ENCODE measurements at regions not wholly inside any gene's neighbourhood (a gene's known extent, or its start where the extent isn't known, plus 50 kb on each side); places are given as distances from the start of the nearest gene placed in this dataset.

DNA sequence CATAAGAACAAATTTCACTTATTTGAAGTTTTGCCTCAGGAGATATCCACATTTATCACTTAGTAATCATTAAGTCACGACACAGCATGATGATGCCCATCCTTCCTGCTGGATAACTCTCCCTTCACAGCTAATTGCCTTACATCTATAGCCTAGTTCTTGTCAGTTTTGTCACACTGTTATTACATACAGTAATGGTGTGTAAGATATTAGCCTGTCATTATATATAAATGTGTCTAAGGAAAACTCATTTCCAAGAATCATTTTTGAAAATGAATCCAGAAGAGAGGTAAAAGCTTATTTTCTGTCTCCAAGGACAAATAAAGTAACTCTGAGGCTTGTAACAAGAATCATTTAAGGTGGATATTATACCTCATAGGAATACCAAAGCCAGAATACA is 193.2 kb upstream of the ARID2 start:
- no peaks in the 10 kb centered on the region for H3K36me3 ChIP-seq (replicated peaks; ENCODE audit: control insufficient read depth, insufficient read depth, low read length)
- H3K27me3 ChIP-seq (ENCODE audit: control insufficient read depth, insufficient read depth, low read length): no peaks in the 10 kb centered on the region
- no peak for DNase-seq
- no peak overlapping the region for H3K4me3 ChIP-seq (ENCODE audit: insufficient read depth, low read depth, low read length)

DNA sequence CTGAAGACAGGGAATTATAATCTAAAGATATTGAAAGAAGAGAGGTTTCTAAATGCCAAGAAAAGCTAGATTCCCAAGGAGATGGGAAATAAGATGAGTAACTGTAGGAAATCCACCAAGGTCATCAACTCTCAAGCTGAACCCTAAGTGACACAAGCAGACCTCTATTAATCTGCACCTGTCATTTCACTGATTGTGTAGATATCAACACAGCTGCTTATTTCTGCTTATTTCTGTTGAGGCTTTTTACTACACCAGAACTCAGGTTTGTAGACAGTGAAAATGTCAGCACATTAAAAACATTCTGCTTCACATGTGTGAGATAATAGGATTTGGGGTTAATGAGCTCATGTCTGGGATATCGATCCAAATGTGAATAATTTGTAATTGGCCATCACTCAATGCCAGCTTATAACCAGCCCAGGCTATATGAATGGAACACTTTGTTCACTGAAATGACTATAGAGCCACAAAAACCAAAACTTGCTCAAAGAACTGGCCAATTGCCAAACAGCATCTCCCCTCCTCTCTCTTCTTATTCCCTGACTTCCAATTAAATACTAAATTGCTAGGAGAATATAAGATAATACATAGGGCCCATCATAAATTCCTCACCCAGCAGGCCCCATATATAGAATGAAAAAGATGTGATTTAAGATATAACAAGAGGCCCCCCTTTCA is 188.7 kb upstream of the ARID2 start:
- Histone ChIP-seq H3K4me3 (ENCODE audit: insufficient read depth, low read depth, low read length) (no peak overlapping the region), H3K36me3 (replicated peaks; ENCODE audit: control insufficient read depth, insufficient read depth, low read length) (no peaks in the 10 kb centered on the region), H3K27me3 (ENCODE audit: control insufficient read depth, insufficient read depth, low read length) (no peaks in the 10 kb centered on the region)
- no peak for DNase-seq

DNA sequence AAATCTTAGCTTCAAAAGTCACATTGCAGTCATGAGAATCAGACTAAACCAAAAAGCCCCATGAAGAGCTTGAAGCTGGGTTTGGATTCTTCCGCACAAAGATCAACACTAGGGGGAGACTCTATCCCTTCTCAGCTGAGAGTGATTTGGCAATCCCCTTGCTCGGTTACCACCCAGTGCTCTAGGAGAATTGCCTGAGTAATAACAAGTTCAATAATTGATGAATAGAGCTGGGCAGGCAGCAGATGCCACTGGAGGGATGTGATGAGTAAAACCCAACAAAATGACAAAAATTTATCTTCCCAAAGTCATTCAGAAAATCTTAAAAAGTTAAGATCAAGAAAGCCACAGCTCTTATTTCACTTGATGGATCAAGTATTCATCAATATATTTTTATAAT is 185.6 kb upstream of the ARID2 start:
- no peaks in the 10 kb centered on the region for H3K36me3 ChIP-seq (replicated peaks; ENCODE audit: control insufficient read depth, insufficient read depth, low read length)
- H3K4me3 ChIP-seq (ENCODE audit: insufficient read depth, low read depth, low read length): no peak overlapping the region
- peak; percentile 65 for DNase-seq
- no peaks in the 10 kb centered on the region for H3K27me3 ChIP-seq (ENCODE audit: control insufficient read depth, insufficient read depth, low read length)

DNA sequence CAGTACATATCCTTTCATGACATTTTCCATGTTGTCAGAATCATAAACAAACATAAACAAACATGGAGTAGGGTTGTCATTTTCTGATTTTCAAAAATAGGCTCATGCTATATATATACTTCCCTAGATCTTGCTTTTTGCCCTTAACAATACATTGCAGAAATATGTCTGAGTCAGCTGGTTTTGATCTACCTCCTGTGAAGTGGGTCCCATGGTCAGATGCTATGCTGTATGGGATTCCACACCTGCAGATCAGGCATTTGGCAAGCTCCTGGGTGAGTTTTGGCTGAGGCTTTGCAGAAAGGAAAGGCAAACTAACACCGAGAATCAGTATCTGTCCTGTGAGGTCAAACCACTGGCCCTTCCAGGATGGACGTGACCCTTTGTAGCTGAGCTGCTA is 183.0 kb upstream of the ARID2 start:
- H3K4me3 ChIP-seq (ENCODE audit: insufficient read depth, low read depth, low read length): no peak overlapping the region
- no peaks in the 10 kb centered on the region for H3K27me3 ChIP-seq (ENCODE audit: control insufficient read depth, insufficient read depth, low read length)
- no peaks in the 10 kb centered on the region for H3K36me3 ChIP-seq (replicated peaks; ENCODE audit: control insufficient read depth, insufficient read depth, low read length)
- DNase-seq: no peak

DNA sequence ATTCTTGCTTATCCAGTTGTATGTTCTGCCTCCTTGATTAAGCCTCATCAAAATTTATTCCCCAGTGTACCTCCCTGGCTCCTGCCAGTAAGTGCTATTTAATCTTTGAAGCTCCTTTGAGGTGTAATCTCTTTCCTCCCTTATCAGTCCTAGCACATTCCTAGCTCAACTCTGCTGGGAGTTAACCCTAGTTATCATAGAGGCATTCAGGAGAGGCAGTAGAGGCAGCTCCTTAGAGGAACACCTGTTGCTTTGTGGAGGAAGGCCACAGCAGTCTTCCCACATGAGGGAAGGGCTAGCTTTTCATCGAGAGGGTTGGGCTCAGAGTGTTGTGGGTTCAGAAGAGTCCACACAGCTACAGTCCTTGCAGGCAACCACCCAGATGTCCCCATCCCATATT is 182.4 kb upstream of the ARID2 start:
- no peaks in the 10 kb centered on the region for H3K27me3 ChIP-seq (ENCODE audit: control insufficient read depth, insufficient read depth, low read length)
- no peaks in the 10 kb centered on the region for H3K36me3 ChIP-seq (replicated peaks; ENCODE audit: control insufficient read depth, insufficient read depth, low read length)
- no peak for DNase-seq
- H3K4me3 ChIP-seq (ENCODE audit: insufficient read depth, low read depth, low read length): no peak overlapping the region

DNA sequence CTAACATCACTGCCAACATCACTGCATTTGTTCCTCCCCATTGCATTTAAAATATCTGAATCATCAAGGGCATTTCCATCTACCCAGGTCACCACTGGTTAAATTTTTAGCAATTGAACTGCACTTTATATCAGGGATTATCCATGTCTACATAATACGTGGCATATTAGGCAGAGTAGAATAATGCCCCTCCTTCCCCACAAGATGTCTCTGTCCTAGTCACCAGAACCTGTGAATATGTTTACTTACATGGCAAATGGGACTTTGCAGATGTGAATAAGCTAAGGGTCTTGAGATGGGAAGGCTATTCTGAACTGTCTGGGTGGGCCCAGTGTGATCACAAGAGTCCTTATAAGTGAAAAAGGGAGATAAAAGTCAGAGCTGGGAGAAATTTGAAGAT is 181.7 kb upstream of the ARID2 start:
- no peaks in the 10 kb centered on the region for H3K27me3 ChIP-seq (ENCODE audit: control insufficient read depth, insufficient read depth, low read length)
- no peak overlapping the region for H3K4me3 ChIP-seq (ENCODE audit: insufficient read depth, low read depth, low read length)
- no peaks in the 10 kb centered on the region for H3K36me3 ChIP-seq (replicated peaks; ENCODE audit: control insufficient read depth, insufficient read depth, low read length)
- DNase-seq: no peak

DNA sequence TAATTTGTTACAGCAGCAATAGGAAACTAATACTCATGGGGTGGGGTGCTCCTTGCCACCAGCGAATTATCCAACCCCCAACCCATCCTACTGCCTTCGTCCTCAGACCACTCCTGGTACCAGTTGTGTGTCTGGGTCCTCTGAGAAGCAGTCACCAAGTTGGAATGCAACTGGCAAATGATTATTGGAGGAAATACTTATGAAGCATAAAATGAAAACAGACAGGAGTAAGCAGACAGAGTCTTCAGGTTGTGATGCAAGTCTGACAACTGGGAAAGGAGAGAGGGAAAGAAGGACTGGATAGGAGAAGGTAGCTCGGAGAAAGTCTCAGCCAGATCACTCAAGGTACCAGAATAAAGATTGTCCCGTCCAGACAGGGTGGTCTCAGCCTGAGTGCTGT is 181.1 kb upstream of the ARID2 start:
- H3K27me3 ChIP-seq (ENCODE audit: control insufficient read depth, insufficient read depth, low read length): no peaks in the 10 kb centered on the region
- no peaks in the 10 kb centered on the region for H3K36me3 ChIP-seq (replicated peaks; ENCODE audit: control insufficient read depth, insufficient read depth, low read length)
- no peak for DNase-seq
- H3K4me3 ChIP-seq (ENCODE audit: insufficient read depth, low read depth, low read length): no peak overlapping the region

DNA sequence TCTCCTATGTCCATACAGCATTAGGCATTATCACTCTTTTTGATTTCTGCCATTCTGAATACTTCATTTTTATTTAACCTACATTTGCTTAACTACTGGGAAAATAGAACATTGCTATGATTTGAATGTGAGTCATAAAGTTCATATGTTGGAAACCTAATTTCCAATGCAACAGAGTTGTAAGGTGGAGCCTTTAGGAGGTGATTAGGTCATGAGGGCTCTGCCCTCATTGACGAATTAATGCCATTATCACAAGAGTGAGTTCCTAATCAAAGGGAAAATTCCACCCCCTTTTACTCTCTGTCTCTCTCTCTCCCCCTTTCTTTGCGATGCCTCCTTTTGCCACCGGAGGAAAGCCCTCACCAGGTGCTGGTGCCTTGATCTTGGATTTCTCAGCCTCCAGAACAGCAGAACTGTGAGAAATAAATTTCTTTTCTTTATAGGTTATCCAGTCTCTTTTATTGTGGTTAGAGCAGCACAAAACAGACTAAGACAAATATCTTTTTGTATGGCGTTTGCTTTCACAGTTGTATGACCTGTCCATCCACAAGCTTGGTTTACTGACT is 180.1 kb upstream of the ARID2 start:
- no peak for DNase-seq
- H3K36me3 ChIP-seq (replicated peaks; ENCODE audit: control insufficient read depth, insufficient read depth, low read length): no peaks in the 10 kb centered on the region
- H3K27me3 ChIP-seq (ENCODE audit: control insufficient read depth, insufficient read depth, low read length): no peaks in the 10 kb centered on the region
- no peak overlapping the region for H3K4me3 ChIP-seq (ENCODE audit: insufficient read depth, low read depth, low read length)

DNA sequence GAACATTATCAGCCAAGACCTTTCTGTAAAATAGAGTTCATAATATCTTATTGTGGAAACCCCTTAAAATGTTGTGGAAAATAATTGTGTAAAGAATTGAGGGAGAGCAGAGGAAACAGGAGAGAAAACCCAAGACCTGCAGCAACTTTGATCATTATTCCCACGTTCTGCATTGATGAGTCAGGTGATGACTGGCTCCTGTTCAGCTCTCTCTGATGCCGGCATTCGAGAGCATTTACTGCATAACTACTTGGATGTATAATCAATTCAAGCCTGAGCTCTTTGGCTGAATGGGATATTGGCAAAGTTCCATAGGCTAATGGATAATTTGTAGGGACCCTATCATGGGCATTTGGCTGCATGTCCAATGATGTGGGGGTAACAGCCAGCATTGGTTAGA is 176.3 kb upstream of the ARID2 start:
- no peaks in the 10 kb centered on the region for H3K36me3 ChIP-seq (replicated peaks; ENCODE audit: control insufficient read depth, insufficient read depth, low read length)
- no peak overlapping the region for H3K4me3 ChIP-seq (ENCODE audit: insufficient read depth, low read depth, low read length)
- H3K27me3 ChIP-seq (ENCODE audit: control insufficient read depth, insufficient read depth, low read length): no peaks in the 10 kb centered on the region
- no peak for DNase-seq

DNA sequence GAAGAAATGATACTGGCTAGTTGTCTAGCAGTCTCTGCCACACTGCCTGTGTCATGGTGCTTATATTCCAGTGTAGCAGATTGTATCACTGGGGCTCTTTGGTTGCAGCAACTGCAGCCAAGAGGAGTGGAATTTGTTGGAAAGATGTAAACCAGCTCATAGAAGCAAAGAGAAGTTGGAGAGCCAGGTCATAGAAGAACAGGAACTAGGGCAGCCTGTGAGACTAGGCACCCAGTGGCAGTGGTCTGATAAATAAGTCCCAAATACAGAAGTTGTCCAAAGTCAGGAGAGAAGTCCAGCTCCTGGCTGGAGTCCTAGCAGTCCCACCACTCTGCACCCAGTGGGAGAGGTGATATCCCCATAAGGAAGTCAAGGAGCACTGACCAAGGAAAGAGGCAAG is 172.5 kb upstream of the ARID2 start:
- no peak overlapping the region for H3K4me3 ChIP-seq (ENCODE audit: insufficient read depth, low read depth, low read length)
- H3K27me3 ChIP-seq (ENCODE audit: control insufficient read depth, insufficient read depth, low read length): no peaks in the 10 kb centered on the region
- no peaks in the 10 kb centered on the region for H3K36me3 ChIP-seq (replicated peaks; ENCODE audit: control insufficient read depth, insufficient read depth, low read length)
- DNase-seq: no peak

DNA sequence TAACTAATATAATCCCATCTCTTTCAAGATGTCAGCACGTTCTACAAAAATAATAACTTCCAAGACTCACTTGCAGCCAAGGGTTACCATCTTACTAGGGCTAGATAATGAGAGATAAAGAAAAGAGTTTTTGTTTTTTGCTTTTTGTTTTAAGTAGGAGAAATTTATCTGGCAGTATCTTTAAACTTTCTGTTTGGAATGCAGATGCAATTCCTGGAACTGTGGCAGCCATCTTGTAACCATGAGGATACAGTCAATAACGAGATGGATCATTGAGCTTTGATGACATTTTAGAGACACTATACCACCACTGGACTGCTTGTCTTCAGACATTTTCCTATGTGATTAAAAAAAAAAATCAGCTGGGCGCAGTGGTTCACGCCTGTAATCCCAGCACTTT is 171.2 kb upstream of the ARID2 start:
- Histone ChIP-seq H3K27me3 (ENCODE audit: control insufficient read depth, insufficient read depth, low read length) (no peaks in the 10 kb centered on the region), H3K4me3 (ENCODE audit: insufficient read depth, low read depth, low read length) (no peak overlapping the region), H3K36me3 (replicated peaks; ENCODE audit: control insufficient read depth, insufficient read depth, low read length) (no peaks in the 10 kb centered on the region)
- no peak for DNase-seq

DNA sequence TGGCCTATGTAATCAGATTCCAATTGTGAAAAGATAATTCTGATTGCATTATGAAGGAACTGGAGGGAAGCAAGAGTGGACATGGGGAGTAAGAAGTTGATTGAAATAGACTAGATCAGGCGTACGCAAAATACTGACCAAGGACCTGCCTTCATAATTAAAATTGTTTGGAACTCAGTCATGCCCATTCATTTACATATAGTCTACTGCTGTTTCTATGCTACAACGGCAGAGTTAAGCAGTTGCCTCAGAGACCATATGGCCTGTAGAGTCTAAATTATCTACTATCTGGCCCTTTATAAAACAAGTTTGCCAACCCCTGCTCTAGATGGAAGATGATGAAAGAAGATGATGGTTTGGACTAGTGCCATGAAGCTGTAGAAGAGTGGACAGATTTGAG is 170.0 kb upstream of the ARID2 start:
- Histone ChIP-seq H3K27me3 (ENCODE audit: control insufficient read depth, insufficient read depth, low read length) (no peaks in the 10 kb centered on the region), H3K36me3 (replicated peaks; ENCODE audit: control insufficient read depth, insufficient read depth, low read length) (no peaks in the 10 kb centered on the region), H3K4me3 (ENCODE audit: insufficient read depth, low read depth, low read length) (no peak overlapping the region)
- no peak for DNase-seq

DNA sequence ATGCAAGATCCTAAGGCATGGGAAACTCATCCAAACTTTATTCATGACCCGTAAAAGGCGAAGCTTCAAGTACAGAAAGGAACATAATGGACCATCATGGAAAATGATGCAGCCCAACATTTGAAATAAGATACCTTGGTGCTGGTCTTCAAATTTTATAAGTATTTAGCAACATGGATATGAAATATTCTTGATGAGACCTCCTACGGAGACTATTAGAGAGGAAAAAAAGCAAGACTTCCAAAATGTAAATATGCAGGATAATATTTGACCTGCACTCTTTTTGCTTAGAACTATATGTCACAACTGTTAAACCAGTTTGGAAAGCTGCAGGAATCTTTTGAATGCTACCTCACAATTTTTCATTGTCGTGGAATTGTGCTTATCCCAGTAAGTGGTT is 168.8 kb upstream of the ARID2 start:
- no peak for DNase-seq
- Histone ChIP-seq H3K27me3 (ENCODE audit: control insufficient read depth, insufficient read depth, low read length) (no peaks in the 10 kb centered on the region), H3K36me3 (replicated peaks; ENCODE audit: control insufficient read depth, insufficient read depth, low read length) (no peaks in the 10 kb centered on the region), H3K4me3 (ENCODE audit: insufficient read depth, low read depth, low read length) (no peak overlapping the region)

DNA sequence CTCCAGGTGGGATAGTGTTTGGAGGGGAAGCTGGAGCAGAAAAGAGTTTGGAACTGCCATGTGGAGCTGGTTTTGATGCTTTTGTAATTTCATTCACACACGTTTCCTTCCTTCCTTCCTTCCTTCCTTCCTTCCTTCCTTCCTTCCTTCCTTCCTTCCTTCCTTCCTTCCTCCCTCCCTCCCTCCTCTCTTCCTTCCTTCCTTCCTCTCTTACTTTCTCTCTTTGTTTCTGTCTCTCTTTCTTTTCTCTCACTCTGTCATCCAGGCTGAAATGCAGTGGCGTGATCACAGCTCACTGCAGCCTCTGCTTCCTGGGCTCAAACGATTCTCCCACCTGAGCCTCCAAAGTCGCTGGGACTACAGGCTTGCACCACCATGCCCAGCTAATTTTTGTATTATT is 168.0 kb upstream of the ARID2 start:
- Histone ChIP-seq H3K4me3 (ENCODE audit: insufficient read depth, low read depth, low read length) (no peak overlapping the region), H3K36me3 (replicated peaks; ENCODE audit: control insufficient read depth, insufficient read depth, low read length) (no peaks in the 10 kb centered on the region), H3K27me3 (ENCODE audit: control insufficient read depth, insufficient read depth, low read length) (no peaks in the 10 kb centered on the region)
- no peak for DNase-seq

DNA sequence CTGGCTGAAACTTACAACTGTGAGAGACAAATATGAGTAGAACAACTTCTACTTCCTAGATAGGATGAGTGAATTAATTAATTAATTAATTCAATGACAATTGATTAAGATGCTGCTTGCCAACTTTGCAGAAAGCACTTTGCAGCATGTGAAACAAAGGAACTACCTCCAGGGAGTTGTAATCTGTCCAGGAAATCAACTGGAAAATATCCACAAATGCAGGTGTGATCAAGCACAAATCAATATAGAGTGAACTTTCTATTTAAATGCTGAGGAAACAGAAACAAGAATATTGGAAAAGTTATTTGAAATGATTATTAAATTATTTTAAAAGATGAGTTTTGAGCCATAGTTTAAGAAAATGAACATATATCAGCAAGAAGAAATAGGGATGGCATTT is 163.9 kb upstream of the ARID2 start:
- no peak for DNase-seq
- H3K27me3 ChIP-seq (ENCODE audit: control insufficient read depth, insufficient read depth, low read length): no peaks in the 10 kb centered on the region
- H3K4me3 ChIP-seq (ENCODE audit: insufficient read depth, low read depth, low read length): no peak overlapping the region
- H3K36me3 ChIP-seq (replicated peaks; ENCODE audit: control insufficient read depth, insufficient read depth, low read length): no peaks in the 10 kb centered on the region

DNA sequence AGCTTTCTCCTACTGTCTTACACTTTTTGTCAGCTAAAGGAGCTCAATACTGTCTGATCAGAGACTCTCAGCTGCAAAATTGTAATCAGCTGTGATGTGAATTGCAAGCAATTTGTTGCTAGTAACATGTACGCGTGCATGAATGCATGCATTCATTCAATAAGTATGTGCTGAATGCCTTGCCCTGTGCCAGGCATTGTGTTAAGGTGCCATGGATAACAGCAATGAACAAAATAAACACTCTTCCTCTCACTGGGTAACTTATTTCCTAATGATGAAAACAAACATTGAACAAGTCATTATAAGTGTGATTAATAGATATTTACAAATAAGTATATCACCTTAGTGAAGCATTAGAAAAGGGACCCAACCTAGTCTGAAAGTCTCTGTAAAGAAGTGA is 163.2 kb upstream of the ARID2 start:
- no peaks in the 10 kb centered on the region for H3K27me3 ChIP-seq (ENCODE audit: control insufficient read depth, insufficient read depth, low read length)
- no peak for DNase-seq

More for the DNA sequence above, 163.2 kb upstream of the ARID2 start:
- Histone ChIP-seq H3K4me3 (ENCODE audit: insufficient read depth, low read depth, low read length) (no peak overlapping the region), H3K36me3 (replicated peaks; ENCODE audit: control insufficient read depth, insufficient read depth, low read length) (no peaks in the 10 kb centered on the region)

Data from H7 (cell line).